GM19193 (cell line): ENCODE measurements at regions not wholly inside any gene's neighbourhood (a gene's known extent, or its start where the extent isn't known, plus 50 kb on each side); places are given as distances from the start of the nearest gene placed in this dataset.

Experiments used
- POLR2A ChIP-seq: IDR thresholded peaks from 4 replicates; pipeline ENCODE4 v1.6.1; 2011; ENCODE audit not compliant: insufficient read depth, insufficient read length; ENCODE audit errors: extremely low read depth

DNA sequence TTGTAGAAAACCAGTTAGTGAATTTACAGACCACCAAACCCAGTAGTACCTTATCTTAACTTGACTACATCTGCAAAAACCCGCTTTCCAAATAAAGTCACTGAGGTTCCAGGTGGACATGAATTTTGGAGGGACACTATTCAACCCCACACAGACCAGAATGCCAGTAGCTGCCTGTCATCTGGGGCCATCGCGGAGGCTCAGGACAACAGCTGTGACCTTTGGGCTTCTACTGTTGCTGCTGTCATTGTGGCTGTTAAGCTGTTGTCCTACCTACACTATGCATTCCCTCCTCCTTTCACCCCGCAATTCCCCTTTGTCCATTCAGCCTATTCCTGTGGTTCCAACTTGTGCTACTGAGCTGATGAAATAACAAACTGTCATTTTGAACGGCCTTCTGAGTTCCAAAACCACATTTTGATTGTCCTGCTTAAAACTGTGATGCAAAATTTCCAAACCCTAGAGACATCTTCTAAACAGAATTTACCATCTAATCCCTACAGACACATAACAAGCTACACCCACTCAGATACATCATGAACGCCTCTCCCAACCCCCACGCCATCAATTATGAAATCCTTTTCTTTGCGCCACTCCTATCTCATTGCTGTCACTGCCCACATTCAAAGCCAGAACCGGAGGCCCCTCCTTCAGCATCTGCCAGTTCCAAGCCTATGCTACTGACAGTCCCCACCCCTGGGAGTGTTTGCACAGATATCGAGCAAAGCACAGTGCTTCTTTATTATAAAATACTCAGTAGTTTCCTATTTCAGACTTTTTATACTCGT, 125.0 kb downstream of the C6orf118 start:
- no peak for TF ChIP-seq POLR2A

DNA sequence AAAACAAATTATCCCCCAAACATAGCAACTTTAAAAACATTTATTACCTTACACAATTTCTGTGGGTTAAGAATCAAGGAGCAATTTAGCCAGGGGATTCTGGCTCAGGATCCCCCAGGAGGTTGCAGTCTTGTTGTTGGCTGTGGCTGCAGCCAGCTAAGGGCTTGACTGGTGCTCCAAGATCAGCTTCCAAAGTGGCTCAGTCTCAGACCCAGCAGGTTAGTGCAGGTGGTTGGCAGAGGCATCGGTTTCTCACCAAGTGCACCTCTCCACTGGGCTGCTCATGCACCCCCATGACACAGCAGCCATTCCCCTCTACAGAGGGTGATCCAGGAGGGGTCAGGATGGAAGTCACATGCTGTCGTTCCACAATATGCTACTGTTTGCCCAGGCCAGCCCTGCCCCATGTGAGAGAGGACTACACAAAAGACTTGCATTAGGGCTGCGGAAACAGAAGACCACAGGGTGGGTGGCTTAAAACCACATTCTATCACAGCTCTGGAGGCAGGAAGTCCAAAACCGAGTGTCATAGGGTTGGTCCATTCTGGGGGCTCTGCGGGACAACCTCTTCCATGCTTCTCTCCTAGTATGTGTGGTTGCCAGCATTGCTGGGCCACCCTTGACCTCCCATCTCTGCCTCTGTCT, 125.8 kb downstream of the C6orf118 start:
- no peak for TF ChIP-seq POLR2A

DNA sequence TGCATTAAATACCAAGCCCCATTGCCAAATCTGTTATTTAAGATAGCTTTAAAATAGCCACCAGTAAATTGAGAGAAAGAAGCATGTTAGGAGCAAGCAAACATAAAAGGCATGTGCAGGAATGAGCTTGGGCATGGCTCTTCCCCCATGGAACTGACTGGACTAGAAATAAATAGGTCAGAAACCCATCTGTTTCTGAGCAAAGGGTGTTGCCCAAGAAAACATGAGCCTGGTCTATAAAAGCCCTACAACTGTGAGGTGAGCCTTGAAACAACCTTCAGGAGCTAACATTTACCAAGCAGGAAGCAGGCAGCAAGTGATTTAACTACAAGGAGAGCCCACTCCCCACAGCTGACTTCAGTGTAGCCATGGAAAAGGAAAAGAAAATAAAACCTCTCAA, 126.3 kb downstream of the C6orf118 start:
- TF ChIP-seq POLR2A: no peak

DNA sequence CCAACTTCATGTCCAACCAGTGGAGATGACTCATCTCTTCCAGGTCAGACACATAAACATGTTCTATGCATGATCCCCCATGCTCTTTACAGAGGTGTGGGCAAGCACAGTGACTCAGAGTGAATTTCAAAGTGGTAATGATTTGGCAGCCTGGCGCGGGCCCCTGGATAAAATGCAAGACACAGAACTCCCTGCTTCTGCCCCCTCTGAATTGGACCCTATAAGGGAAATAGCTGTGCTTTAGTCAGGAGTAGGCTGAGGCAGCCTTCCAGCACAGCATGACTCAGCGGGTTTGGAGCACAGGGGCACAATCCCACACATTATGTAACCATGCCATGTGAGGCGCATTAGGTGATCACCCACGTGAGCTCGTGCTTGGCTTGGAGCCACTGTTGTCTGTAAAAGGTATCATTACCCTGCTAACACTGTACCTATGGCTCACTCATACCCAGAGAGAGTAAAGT, 127.4 kb downstream of the C6orf118 start:
- no peak for TF ChIP-seq POLR2A

DNA sequence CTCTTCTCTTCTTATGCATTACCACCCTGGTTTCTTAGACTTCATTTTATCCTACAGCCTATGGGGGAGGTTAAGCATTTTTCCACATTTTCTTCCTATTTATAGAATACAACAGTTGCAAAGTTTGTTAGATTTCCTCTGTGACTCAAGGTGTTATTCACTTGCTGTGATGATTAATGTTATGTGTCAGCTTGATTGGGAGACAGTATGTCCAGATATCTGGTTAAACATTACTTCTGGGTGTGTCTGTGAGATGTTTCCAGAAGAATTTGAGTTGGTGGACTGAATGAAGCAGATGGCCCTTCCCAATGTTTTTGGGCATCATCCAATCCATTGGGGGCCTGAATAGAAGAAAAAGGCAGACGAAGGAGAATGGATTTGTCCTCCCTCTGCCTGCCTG, 131.3 kb downstream of the C6orf118 start:
- TF ChIP-seq POLR2A: no peak

DNA sequence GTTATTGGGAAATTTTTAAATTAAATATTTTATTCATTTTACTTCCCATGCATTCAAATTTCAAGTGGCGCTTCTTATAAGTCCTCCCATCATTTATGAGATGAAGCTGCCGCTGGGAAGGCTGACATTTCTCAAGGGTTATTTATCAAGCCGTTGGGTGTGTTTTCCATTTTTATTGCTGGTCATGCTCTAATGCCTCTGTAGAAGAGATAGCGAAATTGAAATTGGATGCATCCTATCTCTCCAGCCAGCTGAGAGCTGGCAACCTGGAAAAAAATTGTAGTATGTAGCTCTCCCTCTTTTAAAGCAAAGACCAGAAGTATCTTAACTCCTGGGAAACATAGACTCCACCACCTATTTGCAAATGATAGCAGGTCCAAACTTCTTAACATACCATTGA, 135.9 kb downstream of the C6orf118 start:
- TF ChIP-seq POLR2A: no peak

DNA sequence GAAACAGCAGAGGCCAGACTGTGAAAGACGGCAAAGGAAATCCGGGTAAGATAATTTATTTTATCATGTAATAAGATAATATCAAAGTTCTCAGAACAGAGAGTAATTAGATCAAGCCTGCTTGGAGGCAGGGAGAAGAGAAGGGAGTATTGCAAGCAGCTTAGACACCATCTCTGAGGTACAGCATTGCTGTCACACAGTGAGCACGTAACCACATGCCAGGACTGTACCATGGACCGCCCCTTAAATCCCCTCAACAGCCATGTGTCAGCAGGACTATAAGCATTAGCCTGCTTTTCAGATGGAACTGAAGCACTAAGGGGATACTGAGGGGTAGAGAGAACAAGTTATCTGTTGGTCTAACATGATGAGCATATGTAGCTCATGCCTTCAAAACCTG, 141.5 kb downstream of the C6orf118 start:
- no peak for TF ChIP-seq POLR2A

DNA sequence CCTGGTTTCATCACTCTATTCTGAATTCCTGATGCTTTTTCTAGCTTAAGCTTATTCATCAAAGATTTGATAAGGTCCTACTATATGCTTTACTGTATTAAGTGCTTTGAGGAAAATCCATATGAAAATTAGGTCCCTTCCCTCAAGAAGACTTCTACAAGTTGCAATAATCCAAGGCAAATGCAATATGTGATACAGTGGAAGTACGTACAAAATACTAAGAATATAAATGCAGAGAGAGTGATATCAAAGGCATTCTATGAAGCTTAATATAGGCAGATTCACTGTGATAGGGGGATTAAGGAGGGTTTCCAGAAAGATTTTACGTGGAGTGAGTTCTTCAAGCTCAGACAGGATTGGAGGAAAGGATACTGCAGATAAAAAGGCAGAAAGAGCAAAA, 142.1 kb downstream of the C6orf118 start:
- no peak for TF ChIP-seq POLR2A

DNA sequence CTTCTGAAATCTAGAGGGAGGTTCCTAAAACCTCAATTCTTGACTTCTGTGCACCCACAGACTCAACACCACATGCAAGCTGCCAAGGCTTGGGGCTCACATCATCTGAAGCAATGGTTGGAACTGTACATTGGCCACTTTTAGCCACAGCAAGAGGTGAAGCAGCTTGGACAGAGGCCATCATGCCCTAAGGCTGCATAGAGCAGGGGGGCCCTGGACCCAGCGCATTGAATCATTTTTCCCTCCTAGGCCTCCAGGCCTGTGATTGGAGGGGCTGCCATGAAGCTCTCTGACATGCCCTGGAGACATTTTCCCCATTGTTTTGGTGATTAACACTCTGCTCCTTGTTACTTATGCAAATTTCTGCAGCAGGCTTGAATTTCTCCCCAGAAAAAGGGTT, 145.9 kb downstream of the C6orf118 start:
- no peak for TF ChIP-seq POLR2A

DNA sequence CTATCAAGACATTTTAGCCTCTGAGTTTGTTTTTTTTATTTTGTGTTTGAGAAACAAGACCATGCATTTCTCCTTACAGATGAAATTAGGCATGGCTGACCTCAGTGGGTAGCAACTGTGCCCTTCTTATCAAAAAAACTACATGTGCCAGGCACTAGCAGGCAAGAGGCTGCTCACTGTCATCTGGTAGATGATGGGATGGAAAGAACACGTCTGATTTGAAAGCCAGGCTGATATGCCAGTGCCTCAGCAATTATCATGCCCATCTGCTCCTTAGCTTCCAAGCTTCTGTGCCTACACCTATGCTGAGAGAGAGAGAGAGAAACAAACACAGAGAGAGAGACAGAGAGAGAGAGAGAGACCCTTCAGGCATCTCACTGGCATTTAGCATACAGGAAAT, 149.9 kb downstream of the C6orf118 start:
- no peak for TF ChIP-seq POLR2A

DNA sequence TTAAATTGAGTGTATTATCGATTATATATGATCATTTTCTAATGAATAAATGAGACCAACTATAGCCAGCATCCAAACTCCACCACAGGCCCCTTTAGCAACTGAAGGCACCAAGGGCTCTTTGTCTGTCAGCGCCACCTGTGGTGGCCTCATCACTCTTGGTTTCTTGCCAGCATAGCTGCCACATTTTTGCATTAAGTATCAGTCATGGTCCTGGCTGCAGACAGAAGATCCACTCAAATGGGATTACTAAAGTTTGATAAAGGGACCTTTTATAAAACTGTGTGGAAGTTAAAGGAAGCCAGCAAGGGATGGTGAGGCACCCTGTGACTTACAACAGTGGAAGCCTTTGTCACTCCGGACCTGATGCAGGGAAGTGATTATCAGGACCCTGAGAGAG, 162.9 kb downstream of the C6orf118 start:
- no peak for TF ChIP-seq POLR2A

DNA sequence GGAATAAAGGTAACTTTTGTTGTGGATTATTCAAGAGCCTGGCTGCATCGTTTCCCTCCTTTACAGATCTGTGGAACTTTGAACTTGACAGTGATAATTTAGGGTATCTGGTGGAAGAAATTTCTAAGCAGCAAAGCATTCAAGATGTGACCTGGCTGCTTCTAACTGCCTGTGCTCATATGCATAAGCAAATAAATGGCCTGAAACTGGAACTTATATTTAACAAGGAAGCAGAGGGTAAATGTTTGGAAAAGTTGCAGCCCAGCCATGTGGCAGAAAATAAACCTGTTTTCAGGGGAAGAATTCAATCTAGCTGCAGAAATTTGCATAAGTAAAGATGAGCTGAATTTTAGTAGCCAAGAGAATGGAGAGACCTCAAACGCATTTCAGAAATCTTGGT, 173.5 kb downstream of the C6orf118 start:
- TF ChIP-seq POLR2A: no peak

DNA sequence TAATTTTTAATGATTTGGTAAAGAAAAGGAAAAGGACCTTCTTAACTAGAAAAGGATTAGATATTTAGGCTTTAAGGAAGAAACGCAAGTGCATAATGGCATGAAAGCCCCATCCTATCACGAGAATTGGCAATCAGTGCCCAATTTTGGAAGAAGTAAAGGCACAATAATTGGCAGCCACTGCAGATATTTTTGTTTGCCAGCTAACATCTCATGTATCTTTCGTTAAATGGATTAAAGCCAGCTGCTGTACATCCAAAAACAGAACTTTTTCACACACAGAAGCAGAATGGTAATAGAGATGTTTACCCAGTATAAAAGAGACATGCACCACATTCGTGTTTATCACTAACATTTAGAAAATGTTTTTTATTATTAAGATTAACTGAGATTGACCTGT, 180.3 kb downstream of the C6orf118 start:
- no peak for TF ChIP-seq POLR2A

DNA sequence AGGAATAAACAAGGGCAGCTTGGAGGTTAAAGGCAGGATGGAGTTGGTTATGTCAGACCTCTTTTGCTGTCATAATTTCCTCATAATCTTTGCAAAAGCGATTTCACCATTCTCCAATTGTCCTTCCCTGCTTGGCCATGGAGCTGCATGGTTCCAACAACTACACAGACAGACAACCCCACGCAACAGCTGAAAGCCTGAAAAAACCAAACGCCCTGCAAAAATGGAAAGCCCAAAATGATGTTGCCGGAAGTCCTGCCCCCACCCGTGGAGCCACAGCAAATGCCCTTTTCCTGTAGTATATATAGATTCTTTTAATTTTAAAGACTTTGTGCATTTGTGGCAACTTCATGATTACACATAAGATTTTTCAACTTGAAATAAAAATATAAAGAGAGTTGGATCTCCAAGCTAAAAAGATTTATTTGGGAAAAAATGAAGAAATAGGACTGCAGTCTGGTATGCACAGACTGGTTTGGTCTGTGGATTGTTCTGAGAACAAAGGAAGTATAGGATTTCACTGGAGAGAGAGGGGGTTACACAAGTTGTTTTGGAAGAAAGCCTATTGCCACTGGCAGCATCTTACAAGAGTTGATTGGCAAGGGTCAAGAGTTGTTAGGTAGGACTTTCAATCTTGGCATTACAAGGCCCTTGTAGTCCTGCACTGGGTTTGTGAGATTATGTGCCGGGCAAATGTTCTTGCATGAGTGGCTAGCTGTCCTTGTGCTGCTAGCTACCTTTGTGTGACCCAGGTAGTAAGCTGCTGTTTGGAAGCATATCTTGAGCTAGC, 190.0 kb downstream of the C6orf118 start:
- TF ChIP-seq POLR2A: no peak

DNA sequence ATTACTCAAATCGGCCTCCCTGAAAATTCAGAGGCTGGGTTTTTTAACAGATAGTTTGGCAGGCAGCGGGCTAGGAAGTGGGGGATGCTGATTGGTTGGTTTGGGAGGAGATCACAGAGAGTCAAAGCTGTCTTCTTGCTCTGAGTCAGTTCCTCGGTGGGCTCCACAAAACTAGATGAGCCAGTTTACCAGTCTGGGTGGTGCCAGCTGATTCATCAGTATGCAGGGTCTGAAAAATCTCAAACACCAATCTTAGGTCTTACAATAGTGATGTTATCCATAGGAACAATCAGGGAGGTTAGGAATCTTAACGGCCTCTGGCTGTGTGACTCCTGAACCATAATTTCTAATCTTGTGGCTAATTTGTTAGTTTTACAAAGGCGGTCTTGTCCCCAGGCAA, 190.7 kb downstream of the C6orf118 start:
- TF ChIP-seq POLR2A: no peak
